Kidney (tissue), 13 donors: ENCODE measurements at regions not wholly inside any gene's neighbourhood (a gene's known extent, or its start where the extent isn't known, plus 50 kb on each side); places are given as distances from the start of the nearest gene placed in this dataset.
"Not testable (repeated sequence)": the region's sequence is repeated elsewhere in the genome, so short reads cannot be mapped to it uniquely, and the experiment has no call there.

Experiments used
- DNase-seq, 5 donors: peaks; one replicate each; pipeline ENCODE4 v3.0.0-alpha.2; 2013 to 2020
- FAIRE-seq: peaks from 2 replicates; lab custom pipeline; 2012; peaks lifted over from hg19 to GRCh38; lab: Jason Lieb, UNC
- H3K27ac ChIP-seq, 2 donors: one replicate each; pipeline ENCODE4 v1.7.0; 2013; ENCODE audit warnings: low read depth in 2 of 2, low read length in 2 of 2, inconsistent platforms in 1 of 2
- H3K27me3 ChIP-seq: one replicate; pipeline ENCODE4 v1.7.1; 2013; ENCODE audit warnings: low read length, inconsistent platforms; ENCODE audit not compliant: control insufficient read depth, insufficient read depth
- H3K36me3 ChIP-seq, 3 donors: one replicate each; pipeline versions ENCODE4 v1.7.0 to v1.7.1; 2013; ENCODE audit warnings: low read length in 3 of 3, control low read depth in 1 of 3, inconsistent platforms in 1 of 3; ENCODE audit not compliant: insufficient read depth in 3 of 3, control insufficient read depth in 2 of 3
- H3K4me1 ChIP-seq, 3 donors: one replicate each; pipeline versions ENCODE4 v1.7.0 to v1.7.1; 2013; ENCODE audit warnings: low read length in 3 of 3, inconsistent platforms in 1 of 3, low read depth in 1 of 3; ENCODE audit not compliant: control insufficient read depth in 2 of 3, insufficient read depth in 2 of 3
- H3K4me3 ChIP-seq, 3 donors: one replicate each; pipeline versions ENCODE4 v1.7.0 to v1.8.1; 2013; ENCODE audit warnings: low read length in 3 of 3, control low read depth in 1 of 3, inconsistent platforms in 1 of 3
- H3K9ac ChIP-seq, 3 donors: one replicate each; pipeline versions ENCODE4 v1.7.0 to v1.7.1; 2013; ENCODE audit warnings: low read length in 3 of 3, control low read depth in 1 of 3, inconsistent platforms in 1 of 3
- H3K9me3 ChIP-seq, 3 donors: one replicate each; pipeline versions ENCODE4 v1.7.0 to v1.7.1; 2013; ENCODE audit warnings: low read length in 3 of 3, control low read depth in 1 of 3, inconsistent platforms in 1 of 3; ENCODE audit not compliant: control insufficient read depth in 2 of 3, insufficient read depth in 1 of 3
- intact Hi-C: fragments of 100-400 bp; cut with DNase I; formaldehyde crosslinking; loops from one replicate; pipeline ENCODE4 v1.11.1; 2022
- TF ChIP-seq, protein P1 (sequence below): IDR thresholded peaks from 3 replicates; pipeline ENCODE4 v1.5.1; 2012; ENCODE audit warnings: mild to moderate bottlenecking, moderate library complexity, borderline replicate concordance; ENCODE audit not compliant: insufficient read depth; ENCODE audit errors: extremely low read depth
- donor health status: control.
- donor health status: control.
- donor health status: control.
- donor health status: control.
- donor health status: control.
- donor health status: DM: yes; HTN: yes; CAD: no.
- donor health status: Normal renal cell carcinoma (clear cell type).

DNA sequence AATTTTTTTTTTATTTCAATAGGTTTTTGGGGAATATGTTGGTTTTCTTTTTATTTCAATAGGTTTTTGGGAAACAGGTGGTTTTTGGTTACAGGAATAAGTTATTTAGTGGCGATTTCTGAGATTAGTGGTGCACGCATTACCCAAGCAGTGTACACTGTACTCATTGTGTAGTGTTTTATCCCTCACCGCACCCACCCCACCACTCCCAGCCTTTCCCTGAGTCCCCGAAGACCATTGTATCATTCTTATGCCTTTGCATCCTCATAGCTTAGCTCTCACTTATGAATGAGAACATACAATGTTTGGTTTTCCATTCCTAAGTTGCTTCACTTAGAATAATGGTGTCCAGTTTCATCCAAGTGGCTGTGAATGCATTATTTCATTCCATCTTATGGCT is 2142.4 kb upstream of the DEFB115 start:
- H3K4me1 ChIP-seq, H3K9me3 ChIP-seq, H3K4me3 ChIP-seq, H3K9ac ChIP-seq, H3K27me3 ChIP-seq, intact Hi-C loops, H3K36me3 ChIP-seq, DNase-seq, FAIRE-seq, H3K27ac ChIP-seq: not testable (repeated sequence)

DNA sequence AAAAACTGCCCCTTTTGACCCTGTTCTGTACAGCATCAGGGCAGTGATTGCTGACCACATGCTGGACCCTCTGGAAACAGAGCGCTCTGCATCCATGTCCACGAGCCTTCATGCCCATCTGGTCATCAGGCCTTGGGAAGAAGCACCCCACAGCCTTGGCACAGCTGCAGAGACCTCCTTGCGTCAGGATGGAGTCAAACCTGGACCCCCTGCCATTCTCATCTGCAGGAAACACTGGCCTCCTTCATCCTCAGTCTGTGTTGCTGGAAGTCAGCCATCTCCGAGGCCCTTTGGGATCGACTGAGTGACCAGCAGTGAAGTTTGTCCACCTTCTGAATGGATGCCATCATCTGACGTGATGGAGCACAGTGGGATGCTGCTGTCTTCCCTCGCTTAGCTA is 2138.3 kb upstream of the DEFB115 start:
- H3K27me3 ChIP-seq, result no peaks in the 10 kb centered on the region
- H3K27ac ChIP-seq, result no peak overlapping the region
- no peak for FAIRE-seq
- TF ChIP-seq, protein P1, sequence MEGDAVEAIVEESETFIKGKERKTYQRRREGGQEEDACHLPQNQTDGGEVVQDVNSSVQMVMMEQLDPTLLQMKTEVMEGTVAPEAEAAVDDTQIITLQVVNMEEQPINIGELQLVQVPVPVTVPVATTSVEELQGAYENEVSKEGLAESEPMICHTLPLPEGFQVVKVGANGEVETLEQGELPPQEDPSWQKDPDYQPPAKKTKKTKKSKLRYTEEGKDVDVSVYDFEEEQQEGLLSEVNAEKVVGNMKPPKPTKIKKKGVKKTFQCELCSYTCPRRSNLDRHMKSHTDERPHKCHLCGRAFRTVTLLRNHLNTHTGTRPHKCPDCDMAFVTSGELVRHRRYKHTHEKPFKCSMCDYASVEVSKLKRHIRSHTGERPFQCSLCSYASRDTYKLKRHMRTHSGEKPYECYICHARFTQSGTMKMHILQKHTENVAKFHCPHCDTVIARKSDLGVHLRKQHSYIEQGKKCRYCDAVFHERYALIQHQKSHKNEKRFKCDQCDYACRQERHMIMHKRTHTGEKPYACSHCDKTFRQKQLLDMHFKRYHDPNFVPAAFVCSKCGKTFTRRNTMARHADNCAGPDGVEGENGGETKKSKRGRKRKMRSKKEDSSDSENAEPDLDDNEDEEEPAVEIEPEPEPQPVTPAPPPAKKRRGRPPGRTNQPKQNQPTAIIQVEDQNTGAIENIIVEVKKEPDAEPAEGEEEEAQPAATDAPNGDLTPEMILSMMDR, result no peak
- no peaks in the 10 kb centered on the region for H3K4me1 ChIP-seq
- intact Hi-C loops, result no loop called here
- no peak for DNase-seq
- H3K36me3 ChIP-seq, result no peaks in the 10 kb centered on the region
- H3K9me3 ChIP-seq, result peaks cover 1 to 5% (median 2%) of the 10 kb centered on the region in 3 donors
- no peak overlapping the region for H3K9ac ChIP-seq
- no peak overlapping the region for H3K4me3 ChIP-seq

DNA sequence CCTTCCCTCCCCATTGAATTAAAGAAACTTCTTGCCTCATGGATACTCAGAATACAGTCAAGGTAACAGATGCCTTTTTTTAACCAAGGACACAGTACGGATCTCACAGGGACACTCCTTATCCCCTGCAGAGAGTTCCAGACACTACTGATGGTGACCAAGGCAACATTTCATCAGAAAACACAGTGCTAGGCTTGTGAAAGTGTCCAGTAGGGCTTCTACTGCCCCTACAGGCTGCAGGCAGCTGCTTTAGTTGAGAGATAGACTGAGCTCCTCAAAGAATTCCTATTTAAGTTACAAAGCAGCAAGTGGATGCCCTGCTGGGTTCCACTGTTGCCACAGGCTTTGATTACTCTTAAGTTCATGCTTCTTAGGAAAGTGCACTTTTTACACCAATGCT is 2137.8 kb upstream of the DEFB115 start:
- not testable (repeated sequence) for H3K9me3 ChIP-seq, H3K27ac ChIP-seq, H3K36me3 ChIP-seq, H3K4me1 ChIP-seq, H3K4me3 ChIP-seq, DNase-seq, H3K27me3 ChIP-seq, FAIRE-seq, H3K9ac ChIP-seq
- intact Hi-C loops, result loop anchor here (5.0 kb wide), 1 partner anchor 763 kb away; no protein-coding TSS in a partner anchor

DNA sequence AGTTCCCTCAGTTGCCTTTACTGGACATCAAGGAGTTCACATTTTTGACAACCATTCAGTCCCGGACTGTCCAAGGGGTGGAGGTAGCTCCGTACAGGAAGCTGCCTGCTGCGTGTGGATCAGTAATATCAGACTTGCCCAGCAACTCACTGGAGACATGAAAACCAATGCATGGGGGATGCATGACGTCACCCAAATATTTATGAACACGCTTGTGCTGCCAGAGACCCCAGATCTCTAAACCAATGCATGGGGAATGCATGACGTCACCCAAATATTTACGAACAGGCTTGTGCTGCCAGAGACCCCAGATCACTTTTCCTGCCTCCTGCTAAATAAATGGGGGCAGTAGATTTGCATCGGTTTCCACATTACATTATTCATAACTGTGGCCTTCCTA is 2137.4 kb upstream of the DEFB115 start:
- not testable (repeated sequence) for H3K9me3 ChIP-seq, H3K27me3 ChIP-seq, H3K4me3 ChIP-seq, H3K27ac ChIP-seq, H3K36me3 ChIP-seq, FAIRE-seq, DNase-seq, H3K9ac ChIP-seq, H3K4me1 ChIP-seq
- intact Hi-C loops, result loop anchor here (5.0 kb wide), 1 partner anchor 762 kb away; no protein-coding TSS in a partner anchor

DNA sequence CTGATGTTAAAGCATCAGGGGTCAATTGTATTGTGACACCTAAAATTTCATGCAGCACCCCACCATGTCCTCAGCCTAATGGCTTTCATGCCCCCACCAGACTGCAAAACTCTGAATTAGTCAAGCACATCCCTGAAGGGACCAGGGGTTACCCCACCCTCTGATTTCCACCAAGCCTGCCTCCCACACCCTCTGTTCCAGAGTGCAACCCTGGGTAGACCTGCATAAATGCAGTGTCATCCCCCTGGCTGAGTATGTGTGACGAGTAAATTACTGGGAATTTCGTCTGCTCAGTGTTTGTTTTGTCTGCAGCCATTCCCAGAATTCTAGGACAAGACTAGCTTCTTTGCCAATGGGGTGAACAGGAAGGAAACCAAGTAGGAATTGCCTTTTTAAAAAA is 2136.9 kb upstream of the DEFB115 start:
- intact Hi-C loops, result loop anchor here (5.0 kb wide), 1 partner anchor 762 kb away; no protein-coding TSS in a partner anchor
- not testable (repeated sequence) for DNase-seq, FAIRE-seq, H3K36me3 ChIP-seq, H3K9me3 ChIP-seq, H3K4me1 ChIP-seq, H3K27ac ChIP-seq, H3K27me3 ChIP-seq, H3K9ac ChIP-seq, H3K4me3 ChIP-seq

DNA sequence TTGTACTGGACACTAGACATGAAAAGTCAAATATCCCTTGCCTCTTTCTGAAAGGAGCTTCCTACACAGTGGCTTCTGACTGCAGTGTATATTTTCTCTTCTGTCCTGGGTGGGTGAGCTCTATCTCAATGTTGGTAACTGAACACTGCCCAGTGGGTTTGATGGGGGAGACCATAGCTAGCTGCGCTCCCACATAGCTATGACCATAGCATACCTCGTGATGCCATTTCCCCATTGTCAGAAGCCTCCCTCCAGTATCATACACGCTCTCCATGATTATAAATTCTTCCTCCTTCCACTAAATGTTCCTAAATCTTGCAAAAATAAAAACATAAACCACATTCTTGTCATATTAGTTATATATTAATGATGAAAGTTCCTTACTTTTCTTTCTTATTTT is 2134.7 kb upstream of the DEFB115 start:
- FAIRE-seq, H3K27me3 ChIP-seq, H3K36me3 ChIP-seq, DNase-seq, H3K9ac ChIP-seq, H3K27ac ChIP-seq, H3K9me3 ChIP-seq, H3K4me1 ChIP-seq, H3K4me3 ChIP-seq: not testable (repeated sequence)
- intact Hi-C loops, result loop anchor here (5.0 kb wide), 1 partner anchor 760 kb away; no protein-coding TSS in a partner anchor
